ENCODE measurements at regions not wholly inside any gene's neighbourhood (a gene's known extent, or its start where the extent isn't known, plus 50 kb on each side); places are given as distances from the start of the nearest gene placed in this dataset.

- DNase-seq: no peak
Observed at GRCh38 chr2:121860758-121861227, 105.3 kb downstream of the TSN start.

- DNase-seq: no peak
Observed at GRCh38 chr2:121862286-121862685, 106.8 kb downstream of the TSN start.

- no peak for DNase-seq
Observed at GRCh38 chr2:121865914-121866313, 110.5 kb downstream of the TSN start.

DNA sequence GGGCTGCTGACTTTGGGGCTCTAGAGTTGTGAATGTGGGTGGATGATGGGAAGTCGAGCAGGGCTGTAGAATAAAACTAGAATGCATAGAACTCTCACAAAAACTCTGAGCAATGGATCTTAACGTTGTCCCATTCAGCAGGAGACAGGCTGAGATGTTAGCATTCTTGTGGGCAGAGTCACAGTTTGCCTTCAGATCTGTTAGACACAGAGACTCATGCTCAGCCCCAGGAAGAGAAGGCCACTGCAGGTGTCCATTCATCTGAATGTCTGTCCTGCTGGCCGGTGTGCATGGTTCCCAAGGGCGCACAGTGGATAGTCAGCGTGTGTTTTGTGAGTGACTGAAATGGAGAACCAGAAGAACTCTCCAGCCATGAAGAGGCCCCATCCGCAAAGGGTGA, 111.3 kb downstream of the TSN start:
- DNase-seq: no peak

DNA sequence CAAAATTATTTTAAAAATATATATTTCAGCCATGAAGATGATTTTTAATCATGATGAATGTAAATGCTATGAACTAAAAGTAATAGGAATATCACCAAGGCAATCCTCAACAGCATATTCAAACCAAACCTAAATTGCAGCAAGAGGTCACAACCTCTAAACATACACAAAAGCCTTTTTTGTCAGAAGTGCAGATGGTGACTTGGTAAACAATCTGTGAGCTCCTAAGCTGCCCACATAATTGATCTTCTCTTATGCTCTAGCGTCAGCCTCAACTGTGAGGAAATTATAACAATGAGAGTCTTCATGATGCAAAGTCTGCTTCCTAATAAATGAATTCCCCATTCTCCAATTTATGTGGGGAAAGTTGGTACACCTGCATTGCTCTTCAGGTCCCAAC, 113.2 kb downstream of the TSN start:
- DNase-seq: no peak

DNA sequence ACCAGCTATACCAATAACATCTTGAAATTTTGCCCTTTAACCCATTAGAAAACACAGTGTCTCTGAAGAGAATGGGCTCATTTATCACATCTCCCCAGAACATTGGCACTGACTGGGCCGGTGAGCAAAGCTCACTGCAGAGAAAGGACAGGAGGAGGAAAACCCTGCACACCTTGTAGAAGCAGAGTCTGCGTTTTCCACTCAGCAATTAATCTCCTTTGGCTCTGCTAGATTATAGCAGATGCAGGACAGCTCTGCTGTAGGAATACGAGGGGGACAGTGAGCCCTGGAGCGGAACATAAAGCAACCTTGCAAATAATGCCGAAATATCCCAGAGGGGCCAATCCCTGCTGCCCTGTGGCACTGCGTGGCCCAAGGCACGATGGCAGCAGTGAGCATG, 113.9 kb downstream of the TSN start:
- no peak for DNase-seq

DNA sequence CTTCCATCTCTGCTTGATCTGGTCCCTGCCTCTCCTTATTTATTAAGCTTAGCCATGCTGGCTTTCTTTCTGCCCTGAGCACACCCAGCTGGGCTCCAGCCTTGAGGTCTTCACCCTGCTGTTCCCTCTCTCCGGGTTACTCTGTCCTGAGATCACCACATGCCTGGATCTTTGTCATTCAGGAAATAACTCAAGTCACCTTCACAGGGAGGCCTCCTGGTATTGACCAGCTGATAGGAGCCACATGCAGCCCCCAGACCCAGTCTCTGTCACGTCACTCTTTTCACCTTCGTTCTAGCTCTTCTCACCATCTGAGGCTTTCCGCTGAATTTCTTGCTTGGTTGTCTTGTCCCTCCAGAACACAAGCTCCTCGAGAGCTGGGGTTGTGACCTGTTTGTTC, 114.4 kb downstream of the TSN start:
- DNase-seq: no peak

DNA sequence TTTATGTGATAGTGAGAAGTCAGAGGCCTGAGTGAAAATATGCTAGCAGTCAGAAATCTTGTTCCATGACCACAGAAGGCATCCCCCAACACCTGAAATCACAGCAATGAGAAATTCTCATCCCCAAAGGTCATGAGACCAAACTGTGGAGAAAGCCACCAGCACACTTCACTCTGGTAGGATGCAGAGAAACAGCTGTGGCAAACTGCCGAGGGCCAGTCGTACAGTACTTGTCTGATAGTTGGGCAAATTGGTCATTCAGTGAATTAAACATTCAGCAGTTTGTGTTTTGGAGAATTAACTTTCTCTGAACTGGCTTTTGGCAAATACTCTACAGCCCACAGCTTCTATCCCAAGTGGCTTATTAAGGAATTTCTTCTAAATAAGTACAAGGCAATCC, 117.2 kb downstream of the TSN start:
- no peak for DNase-seq

DNA sequence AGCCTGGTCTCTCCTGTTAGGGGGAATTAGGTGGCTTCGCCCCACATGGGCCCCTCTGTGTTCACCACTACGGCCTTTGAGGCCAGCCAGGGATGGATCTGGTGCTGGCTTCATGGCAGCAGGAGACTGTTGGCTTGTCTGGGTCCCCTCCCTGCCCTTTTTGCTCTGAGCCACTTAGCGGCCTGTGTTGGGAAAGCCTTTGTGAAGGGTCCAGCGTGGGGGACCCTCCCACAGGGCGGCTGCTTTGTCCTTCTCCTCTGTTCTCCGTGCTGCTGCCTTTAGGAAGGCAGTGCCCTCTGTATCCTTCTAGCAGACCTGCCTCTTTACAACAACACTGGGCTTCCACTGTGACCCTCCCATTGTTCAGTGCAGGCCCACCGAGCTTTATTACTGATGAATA, 118.4 kb downstream of the TSN start:
- no peak for DNase-seq

- DNase-seq: no peak
Observed at GRCh38 chr2:121875585-121876185, 120.2 kb downstream of the TSN start.

DNA sequence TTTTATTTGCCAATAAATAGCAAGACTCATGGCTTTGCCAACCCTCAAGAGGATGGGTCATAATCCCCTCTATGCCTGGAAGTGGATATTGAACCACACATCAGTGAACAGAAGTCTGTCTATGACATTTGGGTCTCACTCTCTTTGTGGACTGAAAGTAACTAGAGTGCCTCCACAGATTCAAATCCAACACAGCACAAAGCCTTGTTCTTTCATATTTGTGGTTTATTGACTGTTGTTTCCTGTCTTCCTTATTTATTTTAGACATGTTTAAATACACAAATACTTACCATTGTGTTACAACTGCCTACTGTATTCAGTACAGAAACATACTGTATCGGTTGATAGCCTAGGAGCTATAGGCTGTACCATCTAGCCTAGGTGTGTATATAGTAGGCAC, 121.9 kb downstream of the TSN start:
- no peak for DNase-seq

DNA sequence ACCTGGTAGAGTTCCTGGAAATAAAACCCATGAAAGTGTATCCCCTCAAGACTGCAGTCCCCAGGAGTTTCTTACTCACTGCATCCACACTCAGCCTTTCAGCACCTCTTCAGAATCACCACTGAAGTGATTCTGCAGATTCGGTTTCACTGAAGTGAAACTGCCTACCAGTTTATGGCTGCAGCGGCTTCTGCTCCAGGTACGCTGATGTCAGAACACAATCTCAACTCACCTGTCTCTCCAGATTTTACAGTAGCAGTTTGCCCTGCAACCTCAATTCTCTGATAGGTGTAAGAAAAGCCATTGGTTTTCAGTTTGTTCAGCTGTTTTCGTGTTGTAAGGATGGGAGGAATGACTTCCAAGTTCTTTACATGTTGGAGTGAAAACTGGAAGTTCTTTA, 124.8 kb downstream of the TSN start:
- no peak for DNase-seq

DNA sequence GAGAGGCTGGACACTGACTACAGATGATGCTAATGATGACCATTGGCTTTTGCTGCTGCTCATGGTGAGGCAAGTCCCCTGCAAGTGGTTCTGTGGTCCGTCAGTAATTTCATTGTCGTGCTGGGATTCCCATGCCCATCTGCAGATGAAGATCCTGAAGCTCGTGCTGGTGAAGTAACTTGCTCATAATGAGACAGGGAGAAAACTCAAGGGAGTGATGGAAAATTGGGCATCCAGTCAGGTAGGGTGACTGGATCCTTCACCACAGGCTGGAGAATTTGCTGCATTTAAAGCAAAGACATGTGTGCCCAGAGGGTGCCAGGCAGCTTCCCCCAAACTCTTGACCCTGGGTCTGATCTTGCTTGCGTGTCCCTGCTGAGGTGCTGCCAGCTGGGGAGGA, 125.6 kb downstream of the TSN start:
- no peak for DNase-seq

- DNase-seq: no peak
Observed at GRCh38 chr2:121881950-121882349, 126.5 kb downstream of the TSN start.

GRCh38 chr2:121884078-121884477, 128.6 kb downstream of the TSN start:
- DNase-seq: no peak

DNA sequence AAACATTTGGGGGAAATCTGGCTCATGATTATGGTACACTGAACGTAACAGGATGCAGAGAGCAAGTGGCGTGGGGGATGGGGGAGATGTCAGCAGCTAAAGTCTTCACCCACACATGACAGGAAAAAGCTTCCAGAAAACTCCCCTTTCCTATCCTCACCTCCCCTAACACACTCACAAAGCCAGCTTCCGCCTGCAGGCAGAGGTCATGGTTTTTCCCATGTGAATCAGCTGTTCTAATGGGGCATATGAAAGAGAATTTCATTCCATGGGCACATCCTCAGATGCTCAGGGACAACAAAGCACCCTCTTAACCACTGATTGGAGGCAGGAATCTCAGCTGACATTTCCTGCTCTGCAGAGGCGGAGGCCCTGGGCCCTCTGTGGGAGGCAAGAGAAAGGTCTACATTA, 129.1 kb downstream of the TSN start:
- no peak for DNase-seq

GRCh38 chr2:121886059-121886458, 130.6 kb downstream of the TSN start:
- no peak for DNase-seq

GRCh38 chr2:121887513-121888188, 132.2 kb downstream of the TSN start:
- DNase-seq: no peak

GRCh38 chr2:121888189-121888557, 132.7 kb downstream of the TSN start:
- no peak for DNase-seq

GRCh38 chr2:121890041-121890440, 134.6 kb downstream of the TSN start:
- DNase-seq: no peak

- DNase-seq: no peak
Observed at GRCh38 chr2:121895723-121896571, 140.5 kb downstream of the TSN start.

- no peak for DNase-seq
Observed at GRCh38 chr2:121897335-121897970, 142.0 kb downstream of the TSN start.

GRCh38 chr2:121898483-121898882, 143.0 kb downstream of the TSN start:
- no peak for DNase-seq

All from right kidney (tissue), 1 donor.